Sigmoid colon (tissue), 4 donors: ENCODE measurements at regions not wholly inside any gene's neighbourhood (a gene's known extent, or its start where the extent isn't known, plus 50 kb on each side); places are given as distances from the start of the nearest gene placed in this dataset.

Experiments used
- POLR2A ChIP-seq, 2 donors: fragments of 450-650 bp; IDR thresholded peaks; one replicate each; pipeline ENCODE4 v1.6.1; 2016; ENCODE audit warnings: antibody characterized with exemption in 2 of 2, mild to moderate bottlenecking in 2 of 2, moderate library complexity in 2 of 2
- POLR2AphosphoS5 ChIP-seq, 4 donors: sonication (generic); formaldehyde crosslinking; IDR thresholded peaks; one replicate each; pipeline ENCODE4 v1.6.1; 2017; ENCODE audit warnings: antibody characterized with exemption in 4 of 4
- TF ChIP-seq, protein P1 (sequence below), 4 experiments: fragments of 450-650 bp in 3 of 4; fragments of 200-600 bp in 1 of 4; IDR thresholded peaks; one replicate each; pipeline ENCODE4 v1.5.1; 2016 to 2019; ENCODE audit warnings: antibody characterized with exemption in 4 of 4, mild to moderate bottlenecking in 3 of 4, moderate library complexity in 2 of 4

- TF ChIP-seq, protein P1, sequence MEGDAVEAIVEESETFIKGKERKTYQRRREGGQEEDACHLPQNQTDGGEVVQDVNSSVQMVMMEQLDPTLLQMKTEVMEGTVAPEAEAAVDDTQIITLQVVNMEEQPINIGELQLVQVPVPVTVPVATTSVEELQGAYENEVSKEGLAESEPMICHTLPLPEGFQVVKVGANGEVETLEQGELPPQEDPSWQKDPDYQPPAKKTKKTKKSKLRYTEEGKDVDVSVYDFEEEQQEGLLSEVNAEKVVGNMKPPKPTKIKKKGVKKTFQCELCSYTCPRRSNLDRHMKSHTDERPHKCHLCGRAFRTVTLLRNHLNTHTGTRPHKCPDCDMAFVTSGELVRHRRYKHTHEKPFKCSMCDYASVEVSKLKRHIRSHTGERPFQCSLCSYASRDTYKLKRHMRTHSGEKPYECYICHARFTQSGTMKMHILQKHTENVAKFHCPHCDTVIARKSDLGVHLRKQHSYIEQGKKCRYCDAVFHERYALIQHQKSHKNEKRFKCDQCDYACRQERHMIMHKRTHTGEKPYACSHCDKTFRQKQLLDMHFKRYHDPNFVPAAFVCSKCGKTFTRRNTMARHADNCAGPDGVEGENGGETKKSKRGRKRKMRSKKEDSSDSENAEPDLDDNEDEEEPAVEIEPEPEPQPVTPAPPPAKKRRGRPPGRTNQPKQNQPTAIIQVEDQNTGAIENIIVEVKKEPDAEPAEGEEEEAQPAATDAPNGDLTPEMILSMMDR (IDR thresholded peaks at IDR 0.05), result no peak
- TF ChIP-seq POLR2A (IDR thresholded peaks at IDR 0.05) (no peak), POLR2AphosphoS5 (IDR thresholded peaks at IDR 0.05) (no peak)
Measured at GRCh38 chr6:44545224-44545623, 157.7 kb downstream of the CDC5L start.
